Prostate gland (tissue), 2 donors: ENCODE measurements at regions not wholly inside any gene's neighbourhood (a gene's known extent, or its start where the extent isn't known, plus 50 kb on each side); places are given as distances from the start of the nearest gene placed in this dataset.

Experiments
- CTCF ChIP-seq, 4 experiments: fragments of 200-600 bp in 2 of 4; fragments of 450-650 bp in 2 of 4; sonication (generic) in 2 of 4; IDR thresholded peaks; 1 replicate in 3 of 4; 2 replicates in 1 of 4; pipeline ENCODE4 v1.5.1; 2016 to 2019; ENCODE audit warnings: antibody characterized with exemption in 4 of 4, mild to moderate bottlenecking in 2 of 4, moderate library complexity in 2 of 4
- POLR2AphosphoS5 ChIP-seq: sonication (generic); formaldehyde crosslinking; IDR thresholded peaks from one replicate; pipeline ENCODE4 v1.6.1; 2017; ENCODE audit warnings: antibody characterized with exemption

GRCh38 chr2:7686016-7686385 lies 768.8 kb downstream of the RNF144A start:
- TF ChIP-seq CTCF (IDR thresholded peaks at IDR 0.05) (no peak), POLR2AphosphoS5 (no peak)
